ENCODE measurements at regions not wholly inside any gene's neighbourhood (a gene's known extent, or its start where the extent isn't known, plus 50 kb on each side); places are given as distances from the start of the nearest gene placed in this dataset.

DNA sequence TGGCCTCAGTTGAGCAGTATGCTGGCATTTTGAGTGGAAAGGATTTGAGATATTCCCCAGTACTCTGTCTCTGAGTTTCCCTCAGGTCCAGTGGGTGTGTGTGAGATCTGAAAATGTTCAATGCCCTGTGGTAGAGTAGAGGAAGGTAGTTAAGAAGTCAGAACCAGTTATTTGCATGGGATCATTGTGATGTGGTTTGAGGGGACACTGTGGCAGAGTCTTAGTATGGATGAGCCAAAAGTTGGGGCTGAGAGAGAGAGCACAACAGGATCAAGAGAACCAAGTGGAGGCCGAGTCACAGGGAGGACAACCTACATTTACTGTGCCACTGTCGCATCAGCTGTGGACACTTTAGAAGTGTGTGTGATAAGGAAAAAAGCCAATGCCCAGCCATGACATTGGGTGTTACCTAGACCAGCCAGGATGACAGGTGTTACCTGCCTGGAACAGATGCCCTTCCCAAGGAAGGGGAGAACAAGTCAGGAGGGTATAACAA lies 128.9 kb upstream of the IL12B start:
- TF ChIP-seq, protein P1, sequence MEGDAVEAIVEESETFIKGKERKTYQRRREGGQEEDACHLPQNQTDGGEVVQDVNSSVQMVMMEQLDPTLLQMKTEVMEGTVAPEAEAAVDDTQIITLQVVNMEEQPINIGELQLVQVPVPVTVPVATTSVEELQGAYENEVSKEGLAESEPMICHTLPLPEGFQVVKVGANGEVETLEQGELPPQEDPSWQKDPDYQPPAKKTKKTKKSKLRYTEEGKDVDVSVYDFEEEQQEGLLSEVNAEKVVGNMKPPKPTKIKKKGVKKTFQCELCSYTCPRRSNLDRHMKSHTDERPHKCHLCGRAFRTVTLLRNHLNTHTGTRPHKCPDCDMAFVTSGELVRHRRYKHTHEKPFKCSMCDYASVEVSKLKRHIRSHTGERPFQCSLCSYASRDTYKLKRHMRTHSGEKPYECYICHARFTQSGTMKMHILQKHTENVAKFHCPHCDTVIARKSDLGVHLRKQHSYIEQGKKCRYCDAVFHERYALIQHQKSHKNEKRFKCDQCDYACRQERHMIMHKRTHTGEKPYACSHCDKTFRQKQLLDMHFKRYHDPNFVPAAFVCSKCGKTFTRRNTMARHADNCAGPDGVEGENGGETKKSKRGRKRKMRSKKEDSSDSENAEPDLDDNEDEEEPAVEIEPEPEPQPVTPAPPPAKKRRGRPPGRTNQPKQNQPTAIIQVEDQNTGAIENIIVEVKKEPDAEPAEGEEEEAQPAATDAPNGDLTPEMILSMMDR (IDR thresholded peaks at IDR 0.05; ENCODE audit: low read length, missing control alignments): no peak
- H3K4me3 ChIP-seq (replicated peaks; ENCODE audit: low read depth, low read length): no peak overlapping the region
- no peak for DNase-seq (ENCODE audit: low read depth)

DNA sequence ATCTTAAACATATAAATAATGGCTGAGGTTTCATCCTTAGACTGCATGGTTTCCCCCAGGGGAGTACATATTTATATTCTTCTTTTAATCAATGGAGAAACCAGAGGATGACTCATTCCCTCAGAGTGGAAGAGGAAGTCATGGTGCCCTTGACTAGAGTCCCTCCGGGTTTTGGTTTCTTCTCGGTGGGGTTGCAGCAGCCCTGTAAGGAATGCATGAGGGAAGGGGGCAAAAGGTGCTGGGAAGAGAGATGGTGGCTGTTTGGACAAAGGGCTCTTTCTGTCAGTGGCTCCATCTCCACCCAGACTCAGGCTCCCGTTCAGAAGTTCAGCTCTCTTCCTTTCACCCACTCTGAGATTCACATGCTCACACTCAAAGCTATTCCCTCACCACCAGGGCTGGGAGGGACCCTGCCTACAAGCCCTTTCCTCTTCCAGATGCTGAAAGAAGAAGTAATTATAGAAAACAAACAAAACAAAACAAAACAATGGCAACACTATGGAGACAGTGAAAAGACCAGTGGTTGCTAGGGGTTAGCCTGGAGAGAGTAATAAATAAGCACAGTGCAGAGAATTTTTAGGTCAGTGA lies 129.8 kb upstream of the IL12B start:
- TF ChIP-seq, protein P1 (IDR thresholded peaks at IDR 0.05; ENCODE audit: low read length, missing control alignments): no peak
- H3K4me3 ChIP-seq (replicated peaks; ENCODE audit: low read depth, low read length): no peak overlapping the region
- DNase-seq (ENCODE audit: low read depth): peak; percentile 10

DNA sequence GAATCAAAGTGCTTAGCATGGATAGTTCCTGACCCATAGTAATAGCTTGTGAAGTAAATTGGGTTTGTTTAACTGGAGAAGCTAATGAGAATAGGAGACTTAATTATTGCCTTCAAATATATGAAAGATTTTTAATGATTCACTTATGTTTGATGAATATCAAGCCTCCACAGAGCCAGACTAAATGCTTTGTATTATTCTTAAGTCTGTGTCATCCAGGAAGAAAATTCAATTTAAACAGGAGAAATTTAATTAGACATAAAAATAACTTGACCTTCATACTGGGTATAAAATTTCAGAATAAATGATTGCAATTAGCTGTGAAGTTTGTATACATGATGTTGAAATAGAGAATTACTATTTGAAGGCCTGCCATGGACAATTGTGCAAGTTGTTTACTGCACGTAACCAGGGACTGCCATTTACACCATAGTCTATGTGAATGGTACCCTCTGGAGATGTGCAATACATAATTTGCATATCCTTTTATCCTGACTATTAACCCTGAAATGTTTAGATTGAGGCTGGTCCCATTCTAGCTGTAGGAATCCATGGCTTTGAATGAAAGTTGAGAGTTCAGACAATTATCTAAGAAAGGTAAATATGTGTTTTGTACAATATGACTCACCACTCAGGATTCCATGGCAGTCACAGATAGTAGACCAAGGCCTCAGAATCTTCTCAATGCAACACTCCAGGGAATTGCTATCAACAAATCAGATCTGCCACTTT lies 133.5 kb upstream of the IL12B start:
- TF ChIP-seq, protein P1 (IDR thresholded peaks at IDR 0.05; ENCODE audit: low read length, missing control alignments): no peak
- no peak overlapping the region for H3K4me3 ChIP-seq (replicated peaks; ENCODE audit: low read depth, low read length)
- peak; percentile 8 for DNase-seq (ENCODE audit: low read depth)

DNA sequence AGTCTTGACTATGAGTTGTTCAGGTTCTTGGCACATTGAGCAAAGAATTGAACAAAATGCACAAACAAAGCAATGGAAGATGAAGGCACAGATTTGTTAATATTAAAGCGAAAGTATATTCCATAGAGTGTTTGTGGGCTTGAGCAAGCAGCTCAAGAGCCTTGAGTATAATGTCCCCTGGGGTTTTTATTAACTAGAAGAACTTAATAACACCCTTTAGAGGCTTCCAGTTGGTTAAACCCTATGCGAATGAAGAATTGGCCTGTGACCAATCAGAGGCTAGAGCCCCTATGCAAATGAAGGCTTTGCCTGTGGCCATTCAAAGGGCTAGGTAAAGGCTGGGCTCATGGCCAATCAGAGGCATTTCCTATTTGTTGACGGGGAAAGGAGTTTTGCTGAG lies 135.3 kb upstream of the IL12B start:
- no peak overlapping the region for H3K4me3 ChIP-seq (replicated peaks; ENCODE audit: low read depth, low read length)
- TF ChIP-seq, protein P1 (IDR thresholded peaks at IDR 0.05; ENCODE audit: low read length, missing control alignments): no peak
- no peak for DNase-seq (ENCODE audit: low read depth)

DNA sequence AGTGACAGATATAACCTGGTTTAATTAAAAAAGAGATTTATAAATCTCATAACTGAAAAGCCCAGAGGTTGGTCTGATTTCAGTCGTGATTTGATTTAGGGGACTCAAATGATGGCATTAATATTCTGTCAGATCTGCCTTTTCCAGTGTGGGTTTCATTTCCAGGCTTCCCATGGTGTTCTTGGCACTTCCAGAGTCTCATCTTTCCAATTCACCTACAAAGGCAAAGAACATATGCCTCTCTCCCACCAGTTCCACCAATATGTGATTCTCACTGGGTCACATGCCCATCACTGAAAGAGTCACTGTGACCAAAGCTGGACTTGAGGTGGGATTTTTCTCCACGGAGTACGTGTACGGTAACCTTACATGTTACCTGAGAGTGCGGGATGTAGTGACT lies 137.4 kb upstream of the IL12B start:
- H3K4me3 ChIP-seq (replicated peaks; ENCODE audit: low read depth, low read length): no peak overlapping the region
- TF ChIP-seq, protein P1 (IDR thresholded peaks at IDR 0.05; ENCODE audit: low read length, missing control alignments): no peak
- no peak for DNase-seq (ENCODE audit: low read depth)

DNA sequence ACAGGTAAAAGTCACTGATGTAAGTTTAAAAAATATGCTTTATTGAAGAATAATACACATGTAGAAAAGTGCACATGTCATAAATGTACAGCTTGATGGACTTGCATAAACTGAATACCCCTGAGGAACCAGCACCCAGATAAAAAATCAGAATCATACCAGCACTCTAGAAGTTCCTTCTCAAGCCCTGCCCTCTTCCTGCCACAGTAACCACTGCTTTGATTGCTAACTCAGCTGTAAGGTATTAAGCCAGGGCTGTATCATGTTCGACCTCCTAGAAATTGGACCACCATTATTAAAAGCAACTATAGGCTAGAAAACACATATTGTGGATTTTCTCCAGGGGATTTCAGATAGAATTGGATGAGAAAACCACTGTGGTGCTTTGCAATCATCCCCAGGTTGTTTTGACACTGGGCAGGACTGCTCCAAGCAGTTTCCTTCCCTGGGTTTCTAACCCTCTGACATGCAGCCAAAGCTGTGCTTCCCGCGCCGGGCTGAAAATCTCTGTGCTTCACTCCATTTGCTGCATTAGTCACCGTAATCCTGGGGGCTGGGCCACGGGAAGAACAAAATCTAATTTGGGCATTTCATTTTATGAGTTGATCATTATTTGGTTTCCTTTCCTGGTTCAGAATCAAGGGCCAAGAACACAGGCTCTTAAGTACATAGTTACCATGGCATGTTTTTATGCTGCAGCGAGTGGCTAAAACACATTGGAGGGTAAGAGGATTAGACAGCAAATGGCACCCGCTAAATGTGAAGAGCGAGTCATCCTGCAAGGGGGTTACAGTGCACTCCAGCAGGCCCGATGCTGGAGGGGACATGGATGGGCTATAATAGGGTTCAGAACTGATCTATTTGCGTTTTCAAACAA lies 139.4 kb upstream of the IL12B start:
- TF ChIP-seq, protein P1 (IDR thresholded peaks at IDR 0.05; ENCODE audit: low read length, missing control alignments): no peak
- no peak overlapping the region for H3K4me3 ChIP-seq (replicated peaks; ENCODE audit: low read depth, low read length)

More for the DNA sequence above, 139.4 kb upstream of the IL12B start:
- DNase-seq (ENCODE audit: low read depth): no peak
